Brain pericyte (primary cell): ENCODE measurements at regions not wholly inside any gene's neighbourhood (a gene's known extent, or its start where the extent isn't known, plus 50 kb on each side); places are given as distances from the start of the nearest gene placed in this dataset.

ENCODE experiments used
- DNase-seq: peaks from one replicate; pipeline ENCODE4 v3.0.0-alpha.2; 2012; ENCODE audit warnings: low read depth, low spot score

- no peak for DNase-seq
Observed at GRCh38 chr1:187306710-187307415, 478.1 kb downstream of the PLA2G4A start.

- DNase-seq = no peak
Observed at GRCh38 chr1:187310038-187310631, 481.4 kb downstream of the PLA2G4A start.

GRCh38 chr1:187313115-187313514, 484.4 kb downstream of the PLA2G4A start:
- DNase-seq = no peak

GRCh38 chr1:187326557-187326956, 497.8 kb downstream of the PLA2G4A start:
- no peak for DNase-seq

GRCh38 chr1:187336441-187337168, 507.9 kb downstream of the PLA2G4A start:
- DNase-seq = no peak

GRCh38 chr1:187338762-187339412, 510.1 kb downstream of the PLA2G4A start:
- DNase-seq = no peak

GRCh38 chr1:187342495-187342894, 513.7 kb downstream of the PLA2G4A start:
- DNase-seq = no peak

- DNase-seq = no peak
Observed at GRCh38 chr1:187374082-187374481, 545.3 kb downstream of the PLA2G4A start.

- DNase-seq = no peak
Observed at GRCh38 chr1:187374742-187375141, 546.0 kb downstream of the PLA2G4A start.

GRCh38 chr1:187383366-187383765, 554.6 kb downstream of the PLA2G4A start:
- DNase-seq = no peak

- DNase-seq = no peak
Observed at GRCh38 chr1:187384504-187384903, 555.8 kb downstream of the PLA2G4A start.

- no peak for DNase-seq
Observed at GRCh38 chr1:187390215-187390818, 561.6 kb downstream of the PLA2G4A start.

- no peak for DNase-seq
Observed at GRCh38 chr1:187396226-187396625, 567.5 kb downstream of the PLA2G4A start.

- no peak for DNase-seq
Observed at GRCh38 chr1:187396929-187397796, 568.4 kb downstream of the PLA2G4A start.

- DNase-seq = no peak
Observed at GRCh38 chr1:187408212-187409004, 579.7 kb downstream of the PLA2G4A start.

GRCh38 chr1:187409341-187409740, 580.6 kb downstream of the PLA2G4A start:
- no peak for DNase-seq

GRCh38 chr1:187411118-187411517, 582.4 kb downstream of the PLA2G4A start:
- DNase-seq = no peak

- DNase-seq = no peak
Observed at GRCh38 chr1:187413405-187414169, 584.8 kb downstream of the PLA2G4A start.

- DNase-seq = no peak
Observed at GRCh38 chr1:187415065-187415464, 586.3 kb downstream of the PLA2G4A start.
